ENCODE measurements at regions not wholly inside any gene's neighbourhood (a gene's known extent, or its start where the extent isn't known, plus 50 kb on each side); places are given as distances from the start of the nearest gene placed in this dataset.

DNA sequence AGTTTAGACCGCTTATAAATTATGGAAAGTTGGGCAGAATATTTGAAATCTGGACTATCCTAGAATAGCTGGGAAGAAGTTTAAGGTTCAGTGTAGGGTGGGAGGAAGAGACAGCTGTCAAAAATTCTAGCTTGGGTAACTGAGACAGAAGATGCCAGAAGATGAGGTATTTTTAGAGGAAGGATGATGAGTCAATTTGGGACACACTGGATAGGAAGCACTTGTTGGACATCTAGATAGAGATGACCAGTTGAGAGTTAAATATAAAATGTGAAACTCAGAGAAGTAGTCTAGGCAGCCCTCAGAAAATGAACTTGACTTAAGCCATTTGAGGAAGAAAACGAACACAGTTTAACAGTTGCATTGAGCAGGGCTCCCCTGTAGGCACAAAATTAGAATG is 137.9 kb upstream of the MAP9 start:
- no peak for DNase-seq (ENCODE audit: low spot score)

- no peak for DNase-seq (ENCODE audit: low spot score)
These were observed 136.1 kb upstream of the MAP9 start for GRCh38 chr4:155512817-155513216.

DNA sequence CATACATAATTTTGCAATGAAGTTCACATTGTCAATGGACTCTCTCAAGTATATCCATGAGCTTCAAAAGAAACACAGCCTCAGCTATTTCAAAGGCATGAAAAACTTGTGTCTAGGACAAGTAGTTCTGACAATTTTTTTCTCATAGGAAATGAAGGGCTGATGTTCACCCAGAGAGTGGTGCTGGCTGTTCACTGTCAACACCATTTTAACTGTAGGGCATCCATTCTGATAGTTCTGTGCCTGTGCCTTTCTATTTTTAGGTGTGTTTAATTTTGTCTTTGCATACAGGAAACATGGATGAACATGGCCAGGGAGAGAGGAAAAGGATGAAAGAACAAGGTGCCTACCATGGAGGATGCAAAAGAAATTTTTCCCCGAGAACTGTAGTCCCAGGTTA is 135.3 kb upstream of the MAP9 start:
- no peak for DNase-seq (ENCODE audit: low spot score)

DNA sequence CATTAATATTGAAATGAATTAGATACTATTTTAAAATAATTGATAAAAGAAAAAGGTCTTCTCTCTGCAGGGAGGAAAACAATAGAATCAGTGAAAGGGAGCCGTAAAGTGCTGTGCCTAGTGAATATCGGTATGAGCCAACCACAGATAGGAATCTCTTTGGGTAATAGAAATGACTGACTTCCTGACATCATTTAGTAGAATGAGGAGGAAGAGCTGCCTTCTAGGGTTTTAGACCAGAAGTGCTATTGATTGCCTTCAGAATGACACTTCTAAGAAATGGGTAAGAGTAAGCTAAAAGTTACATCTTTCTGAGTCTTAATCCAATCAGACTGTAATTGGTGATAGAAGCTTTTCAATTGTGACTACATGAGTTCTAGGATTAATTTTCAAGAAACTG is 134.0 kb upstream of the MAP9 start:
- DNase-seq (ENCODE audit: low spot score): no peak

DNA sequence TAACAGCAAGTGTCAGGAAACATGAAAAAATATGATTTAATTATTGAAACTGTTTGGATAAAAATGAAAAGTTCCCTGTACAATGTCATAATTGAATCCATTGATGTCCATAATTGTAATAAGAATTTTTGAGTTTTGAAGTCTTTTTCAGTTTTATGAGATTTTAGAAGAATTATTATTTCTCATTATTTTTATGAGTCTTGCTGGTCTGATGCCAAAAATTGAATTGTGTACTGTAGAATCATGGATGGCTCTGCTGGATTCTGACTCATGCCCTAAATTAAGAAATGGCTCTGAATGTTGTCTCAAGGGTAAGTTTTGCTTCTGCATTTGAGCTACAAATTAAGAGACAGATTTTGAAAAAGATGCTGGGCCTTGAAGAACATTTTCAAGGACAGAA is 132.8 kb upstream of the MAP9 start:
- DNase-seq (ENCODE audit: low spot score): no peak

DNA sequence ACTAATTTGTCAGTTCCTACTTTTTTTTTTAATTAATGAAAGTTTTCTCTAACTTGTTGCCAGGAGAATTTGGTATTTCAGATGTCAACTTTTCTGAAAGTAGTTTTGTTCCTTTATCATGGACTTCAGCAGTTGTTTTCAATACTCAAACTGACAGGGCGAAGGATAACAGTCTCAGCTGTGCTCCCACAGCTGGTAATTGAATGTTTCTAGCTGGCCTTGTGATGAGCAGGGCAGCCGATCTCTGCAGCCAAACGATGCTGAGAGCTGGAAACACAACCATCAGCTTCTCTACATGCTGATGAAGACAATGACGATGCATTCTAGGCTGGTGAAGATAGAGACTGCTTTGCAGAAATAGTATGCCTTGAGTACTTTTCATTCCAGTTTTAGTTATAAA is 130.0 kb upstream of the MAP9 start:
- no peak for DNase-seq (ENCODE audit: low spot score)

- DNase-seq (ENCODE audit: low spot score): no peak
These were observed 128.6 kb upstream of the MAP9 start for GRCh38 chr4:155505321-155505720.

GRCh38 chr4:155497306-155497705 is 120.5 kb upstream of the MAP9 start:
- DNase-seq (ENCODE audit: low spot score): no peak

DNA sequence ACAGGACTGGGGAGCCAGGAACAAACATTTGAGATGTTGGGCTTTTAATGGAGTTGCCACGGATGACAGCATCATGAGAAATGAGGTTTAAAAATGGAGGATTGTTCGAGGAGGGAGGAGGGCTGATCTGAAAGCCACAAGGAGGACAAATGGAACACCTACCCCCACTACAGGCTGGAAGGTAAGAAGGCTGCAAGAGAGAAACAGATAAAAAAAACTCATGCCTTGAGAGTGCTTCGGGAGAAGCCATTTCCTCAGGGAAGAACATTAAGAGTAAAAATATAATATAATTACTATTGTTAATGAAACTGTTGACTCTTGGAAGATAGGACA is 119.5 kb upstream of the MAP9 start:
- DNase-seq (ENCODE audit: low spot score): no peak

GRCh38 chr4:155495572-155496293 is 119.0 kb upstream of the MAP9 start:
- no peak for DNase-seq (ENCODE audit: low spot score)

GRCh38 chr4:155494037-155494718 is 117.4 kb upstream of the MAP9 start:
- no peak for DNase-seq (ENCODE audit: low spot score)

- no peak for DNase-seq (ENCODE audit: low spot score)
These were observed 114.8 kb upstream of the MAP9 start for GRCh38 chr4:155491336-155492120.

DNA sequence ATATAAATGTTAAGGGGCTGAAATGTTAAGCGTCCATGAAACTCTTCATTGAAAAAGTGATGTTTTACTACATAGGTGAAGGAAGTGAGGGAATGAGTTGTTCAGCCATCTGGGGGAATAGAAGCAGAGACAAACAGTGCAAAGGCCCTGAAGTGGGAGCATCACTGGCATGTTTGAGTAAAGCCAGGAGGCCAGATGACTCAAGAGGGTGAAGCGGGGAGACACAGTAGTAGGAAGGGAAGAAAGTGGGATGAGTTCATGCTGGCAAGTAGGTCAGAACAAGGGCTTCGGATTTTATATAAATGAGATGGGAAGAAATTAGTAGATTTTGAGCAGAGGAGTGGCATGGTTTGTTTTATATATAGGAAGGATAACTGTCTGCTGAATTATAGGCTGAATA is 112.5 kb upstream of the MAP9 start:
- no peak for DNase-seq (ENCODE audit: low spot score)

- DNase-seq (ENCODE audit: low spot score): no peak
These were observed 111.9 kb upstream of the MAP9 start for GRCh38 chr4:155488691-155489090.

GRCh38 chr4:155487210-155487609 is 110.4 kb upstream of the MAP9 start:
- DNase-seq (ENCODE audit: low spot score): no peak

DNA sequence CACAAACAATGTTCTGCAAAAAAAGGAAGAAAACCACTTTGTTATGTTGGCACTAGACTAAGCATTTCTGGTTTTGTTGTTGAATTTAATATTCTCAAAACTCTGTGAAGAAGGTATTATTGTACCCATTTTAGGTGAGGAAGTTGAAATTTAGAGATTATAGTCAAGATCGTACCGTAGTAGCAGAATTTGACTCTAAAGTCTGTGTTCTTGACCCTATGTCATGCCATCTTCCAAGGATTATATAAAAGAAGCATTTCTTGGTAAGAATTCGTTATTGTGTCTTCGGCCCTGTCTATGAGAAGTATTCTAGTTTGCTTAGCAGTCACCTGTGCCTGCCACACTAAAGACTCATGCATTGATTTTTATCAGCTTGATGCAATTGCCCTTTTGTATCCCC is 104.4 kb upstream of the MAP9 start:
- DNase-seq (ENCODE audit: low spot score): no peak

- no peak for DNase-seq (ENCODE audit: low spot score)
These were observed 103.1 kb upstream of the MAP9 start for GRCh38 chr4:155479835-155480234.

DNA sequence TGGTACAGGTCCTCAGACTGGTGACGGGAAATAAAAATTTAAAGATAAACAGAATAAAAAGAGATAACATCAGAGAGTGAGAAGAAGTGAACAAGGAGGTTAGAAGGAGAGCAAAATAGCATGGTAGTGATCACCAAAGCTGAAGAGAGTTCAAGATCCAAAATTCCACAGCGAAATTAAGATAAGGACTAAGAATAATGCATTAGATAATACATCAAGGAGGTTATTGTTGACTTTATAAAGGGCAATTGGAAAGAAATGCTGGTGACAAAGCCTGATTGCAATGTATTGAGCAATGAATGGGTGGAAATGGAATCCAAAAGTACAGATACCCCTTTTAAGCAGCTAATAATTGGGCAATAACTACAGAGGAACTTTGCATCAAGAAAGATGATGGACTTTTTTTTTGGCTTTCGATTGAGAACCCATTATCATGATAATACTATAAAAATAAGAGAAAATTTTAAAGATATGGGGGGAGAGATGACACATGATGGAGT is 101.6 kb upstream of the MAP9 start:
- no peak for DNase-seq (ENCODE audit: low spot score)

GRCh38 chr4:155474758-155475157 is 98.0 kb upstream of the MAP9 start:
- DNase-seq (ENCODE audit: low spot score): no peak

GRCh38 chr4:155473420-155474095 is 96.8 kb upstream of the MAP9 start:
- DNase-seq (ENCODE audit: low spot score): no peak

GRCh38 chr4:155468282-155468681 is 91.5 kb upstream of the MAP9 start:
- DNase-seq (ENCODE audit: low spot score): no peak

DNA sequence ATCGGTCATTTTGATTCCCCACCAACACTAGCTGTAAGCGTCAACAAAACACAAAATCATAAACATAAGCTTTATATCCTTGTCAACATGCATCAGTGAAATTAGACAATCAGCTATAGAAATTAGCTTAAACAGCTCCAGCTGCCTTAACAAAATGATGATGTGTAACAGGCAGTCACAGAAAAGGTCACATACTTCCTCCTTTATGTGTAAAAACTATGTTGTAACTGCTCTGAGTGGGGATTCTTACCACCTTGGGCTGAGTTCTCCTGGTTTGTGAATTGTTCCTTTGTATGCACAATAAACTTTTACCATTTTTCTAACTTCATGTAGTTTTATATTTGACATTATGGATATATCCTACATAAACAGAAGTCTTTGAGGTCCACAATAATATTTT is 73.9 kb upstream of the MAP9 start:
- DNase-seq (ENCODE audit: low spot score): no peak

- DNase-seq (ENCODE audit: low spot score): no peak
These were observed 68.5 kb upstream of the MAP9 start for GRCh38 chr4:155445306-155445705.

All from hematopoietic multipotent progenitor cell treated with erythropoietin and hydrocortisone succinate and interleukin-3 and kit ligand, for 17 days (in vitro differentiated cells).